GM18868 (cell line): ENCODE measurements at regions not wholly inside any gene's neighbourhood (a gene's known extent, or its start where the extent isn't known, plus 50 kb on each side); places are given as distances from the start of the nearest gene placed in this dataset.

ENCODE experiments used
- ATAC-seq: cut with Tn5 transposase; IDR thresholded peaks from one replicate; pipeline ENCODE4 v1.9.1; 2021; ENCODE audit warnings: mild to moderate bottlenecking, moderate library complexity; ENCODE audit not compliant: unreplicated experiment

DNA sequence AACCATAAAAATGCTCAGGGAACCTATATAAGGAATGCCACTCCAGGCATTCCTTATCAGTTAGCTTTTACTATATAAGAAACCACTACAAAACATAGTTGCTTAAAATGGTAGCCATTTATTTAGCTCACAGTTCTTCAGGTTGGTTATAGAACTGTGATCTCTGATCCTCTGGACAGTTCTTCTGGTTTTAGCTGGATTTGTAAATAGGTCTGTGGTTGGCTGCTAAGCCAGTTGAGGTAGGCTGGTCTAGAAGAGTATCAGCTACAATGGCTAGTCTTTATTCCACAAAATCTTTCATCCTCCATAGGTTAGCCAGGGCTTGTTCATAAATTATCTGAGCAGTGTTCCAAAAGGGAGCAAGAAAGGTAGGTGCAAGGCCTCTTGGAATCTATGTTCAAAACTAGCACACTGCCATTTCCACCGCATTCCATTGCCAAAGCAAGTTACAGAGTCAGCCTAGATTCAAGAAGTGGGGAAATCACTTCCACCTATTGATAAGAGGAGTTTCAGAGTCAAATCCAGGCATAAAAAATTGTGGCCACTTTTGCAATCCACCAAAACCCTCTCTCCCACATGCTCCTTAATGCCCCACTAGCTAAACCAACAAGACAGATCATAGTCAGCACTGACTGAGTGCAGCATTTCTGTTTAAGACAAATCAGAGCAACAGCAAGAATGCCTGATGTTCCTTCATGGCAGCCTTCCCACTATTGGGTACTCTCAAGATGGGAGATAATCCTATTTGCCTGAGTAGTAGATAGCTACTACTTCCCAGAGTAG lies 146.4 kb downstream of the IRS1 start:
- ATAC-seq: no peak

DNA sequence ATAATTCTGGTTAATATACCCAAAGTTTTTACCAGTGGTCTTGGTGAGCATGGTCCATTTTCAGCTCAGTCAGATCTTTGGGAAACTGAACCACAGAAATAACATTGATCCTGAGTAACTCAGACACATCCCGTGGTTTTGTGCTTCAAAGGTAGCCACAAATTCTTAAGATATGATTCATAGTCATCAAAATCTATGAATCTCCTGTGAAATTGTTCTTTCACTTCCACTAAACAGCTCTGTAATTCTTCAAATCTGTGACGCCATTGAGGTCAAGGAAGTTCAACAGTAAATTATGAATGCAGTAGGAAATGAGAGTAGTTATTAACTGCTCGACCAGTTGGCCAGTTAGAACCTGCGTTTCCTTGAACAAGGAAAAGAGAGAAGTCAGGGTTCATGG lies 147.3 kb downstream of the IRS1 start:
- peak; percentile 39 for ATAC-seq

DNA sequence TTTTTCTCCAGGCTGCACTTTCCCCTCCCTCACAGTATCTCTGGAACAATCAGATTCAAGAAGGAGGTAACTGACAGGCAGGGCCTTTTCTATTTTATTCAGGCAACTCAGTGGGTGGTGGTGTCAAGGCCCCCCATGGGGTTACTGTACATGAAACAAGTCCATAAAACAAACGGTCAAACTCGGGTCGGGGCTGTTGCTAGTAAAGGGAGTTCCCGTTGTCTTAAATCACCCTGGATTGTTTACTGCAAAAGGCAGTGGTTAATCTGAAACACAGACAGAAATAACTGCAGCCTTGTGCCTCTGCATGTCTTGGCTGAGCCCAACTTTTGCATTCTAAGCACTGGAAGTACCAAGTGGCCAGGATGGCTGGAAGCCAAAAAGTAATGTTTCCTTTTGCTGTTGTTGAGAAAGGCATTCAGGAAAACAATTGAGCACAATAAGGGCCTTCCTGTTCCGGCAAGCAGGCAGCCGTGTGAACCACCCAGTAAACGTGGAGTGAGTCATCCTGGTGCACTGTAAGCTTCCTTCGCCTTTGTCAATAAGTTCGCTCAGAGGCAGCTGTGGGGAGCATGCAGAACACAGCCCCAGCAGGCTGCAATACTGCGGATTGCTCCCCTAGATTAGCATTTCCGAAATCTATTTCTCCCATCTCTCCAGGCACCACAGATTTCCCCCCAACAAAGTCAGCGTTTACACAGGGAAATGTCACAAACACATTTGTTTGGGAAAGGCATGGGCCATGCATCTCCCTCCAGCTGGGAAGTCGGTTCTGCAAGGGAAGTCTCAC lies 149.6 kb downstream of the IRS1 start:
- peak; percentile 93 for ATAC-seq

- ATAC-seq: no peak
These were observed 150.4 kb downstream of the IRS1 start for GRCh38 chr2:226649201-226649600.

DNA sequence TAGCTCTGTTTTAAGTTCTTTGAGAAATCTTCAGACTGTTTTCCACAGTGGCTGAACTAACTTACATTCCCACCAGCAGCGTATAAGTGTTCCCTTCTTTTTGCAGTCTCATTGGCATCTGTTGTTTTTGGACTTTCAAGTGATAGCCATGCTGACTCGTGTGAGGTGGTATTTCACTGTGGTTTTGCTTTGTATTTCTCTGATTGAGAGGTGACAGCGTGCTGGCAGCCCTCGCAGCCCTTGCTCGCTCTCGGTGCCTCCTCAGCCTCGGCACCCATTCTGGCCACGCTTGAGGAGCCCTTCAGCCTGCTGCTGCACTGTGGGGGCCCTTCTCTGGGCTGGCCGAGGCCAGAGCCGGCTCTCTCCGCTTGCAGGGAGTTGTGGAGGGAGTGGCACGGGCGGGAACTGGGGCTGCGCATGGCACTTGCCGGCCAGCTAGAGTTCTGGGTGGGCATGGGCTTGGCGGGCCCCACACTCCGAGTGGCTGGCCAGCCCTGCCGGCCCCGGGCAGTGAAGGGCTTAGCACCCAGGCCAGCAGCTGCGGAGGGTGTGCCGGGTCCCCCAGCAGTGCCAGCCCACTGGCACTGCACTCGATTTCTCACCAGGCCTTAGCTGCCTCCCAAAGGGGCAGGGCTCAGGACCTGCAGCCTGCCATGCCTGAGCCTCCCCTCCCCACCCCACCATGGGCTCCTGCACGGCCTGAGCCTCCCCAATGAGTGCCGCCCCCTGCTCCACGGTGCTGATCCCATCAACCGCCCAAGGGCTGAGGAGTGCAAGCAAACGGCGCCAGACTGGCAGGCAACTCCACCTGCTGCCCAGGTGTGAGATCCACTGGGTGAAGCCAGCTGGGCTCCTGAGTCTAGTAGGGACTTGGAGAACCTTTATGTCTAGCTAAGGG lies 151.8 kb downstream of the IRS1 start:
- ATAC-seq: no peak

DNA sequence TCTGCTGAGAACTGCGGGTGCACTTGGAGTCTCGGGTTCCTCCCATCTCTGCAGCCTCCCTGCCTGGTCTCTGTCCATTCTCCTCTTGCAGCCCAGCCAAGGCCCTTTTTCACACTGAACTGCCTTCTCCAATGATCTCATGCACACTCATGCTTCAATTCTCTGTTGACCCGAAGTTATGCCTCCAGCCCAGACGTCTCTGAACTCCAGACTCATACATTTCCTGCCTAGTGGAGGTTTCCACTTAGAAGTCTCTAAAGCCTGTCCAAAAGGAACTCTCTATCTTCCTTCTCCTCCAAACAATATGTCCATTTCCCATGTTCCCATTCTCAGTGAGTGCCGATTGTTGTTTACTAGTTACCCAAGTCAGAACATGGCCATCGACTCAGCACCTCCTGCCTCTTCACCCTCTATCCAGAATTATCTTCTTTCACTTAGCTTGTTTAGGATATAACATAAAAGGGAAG lies 155.2 kb downstream of the IRS1 start:
- no peak for ATAC-seq

- ATAC-seq: no peak
These were observed 155.7 kb downstream of the IRS1 start for GRCh38 chr2:226643946-226644282.

- ATAC-seq: no peak
These were observed 156.3 kb downstream of the IRS1 start for GRCh38 chr2:226643030-226643945.

- no peak for ATAC-seq
These were observed 158.6 kb downstream of the IRS1 start for GRCh38 chr2:226641008-226641407.

GRCh38 chr2:226640501-226640900 lies 159.1 kb downstream of the IRS1 start:
- no peak for ATAC-seq

GRCh38 chr2:226639550-226639949 lies 160.1 kb downstream of the IRS1 start:
- ATAC-seq: no peak

GRCh38 chr2:226638576-226638975 lies 161.0 kb downstream of the IRS1 start:
- no peak for ATAC-seq

- ATAC-seq: no peak
These were observed 162.2 kb downstream of the IRS1 start for GRCh38 chr2:226637383-226637782.

- no peak for ATAC-seq
These were observed 163.0 kb downstream of the IRS1 start for GRCh38 chr2:226636586-226636985.

- no peak for ATAC-seq
These were observed 164.5 kb downstream of the IRS1 start for GRCh38 chr2:226634943-226635604.

- ATAC-seq: no peak
These were observed 167.9 kb downstream of the IRS1 start for GRCh38 chr2:226631671-226632070.

DNA sequence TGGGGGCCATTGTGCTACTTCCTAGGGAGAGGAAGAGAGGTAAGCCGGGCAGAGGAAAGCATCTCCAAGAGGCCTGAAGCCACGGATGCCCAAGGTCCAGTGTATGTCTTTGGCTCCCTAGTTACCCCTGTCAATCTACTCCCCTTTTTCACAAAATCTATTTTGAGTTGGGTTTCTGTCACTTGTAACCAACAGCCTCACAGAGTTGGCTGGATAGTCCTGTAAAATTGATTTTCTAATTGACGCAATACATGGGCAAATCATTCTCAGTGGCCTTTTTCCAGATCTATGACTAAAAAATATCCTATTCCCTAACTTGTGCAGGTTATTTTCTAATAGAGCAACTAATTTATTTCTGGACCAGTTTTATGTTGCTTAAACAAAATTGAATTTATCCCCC lies 168.4 kb downstream of the IRS1 start:
- ATAC-seq: no peak

GRCh38 chr2:226625946-226626345 lies 173.7 kb downstream of the IRS1 start:
- ATAC-seq: no peak

GRCh38 chr2:226623587-226624368 lies 175.8 kb downstream of the IRS1 start:
- no peak for ATAC-seq
